ENCODE measurements at regions not wholly inside any gene's neighbourhood (a gene's known extent, or its start where the extent isn't known, plus 50 kb on each side); places are given as distances from the start of the nearest gene placed in this dataset.
"Not testable (repeated sequence)": the region's sequence is repeated elsewhere in the genome, so short reads cannot be mapped to it uniquely, and the experiment has no call there.

- DNase-seq: no peak
Observed at GRCh38 chr17:54372069-54372749, 528.4 kb upstream of the TOM1L1 start.

GRCh38 chr17:54373970-54374369, 526.7 kb upstream of the TOM1L1 start:
- DNase-seq: no peak

- DNase-seq: not testable (repeated sequence)
Observed at GRCh38 chr17:54376409-54376808, 524.2 kb upstream of the TOM1L1 start.

- DNase-seq: no peak
Observed at GRCh38 chr17:54381482-54381881, 519.2 kb upstream of the TOM1L1 start.

GRCh38 chr17:54404259-54404658, 496.4 kb upstream of the TOM1L1 start:
- DNase-seq: no peak

GRCh38 chr17:54405826-54406225, 494.8 kb upstream of the TOM1L1 start:
- no peak for DNase-seq

- DNase-seq: peak; percentile 57
Observed at GRCh38 chr17:54408731-54409130, 491.9 kb upstream of the TOM1L1 start.

GRCh38 chr17:54418467-54418866, 482.2 kb upstream of the TOM1L1 start:
- no peak for DNase-seq

GRCh38 chr17:54425671-54426070, 475.0 kb upstream of the TOM1L1 start:
- no peak for DNase-seq

- peak; percentile 10 for DNase-seq
Observed at GRCh38 chr17:54426296-54426886, 474.3 kb upstream of the TOM1L1 start.

- DNase-seq: no peak
Observed at GRCh38 chr17:54435966-54436365, 464.7 kb upstream of the TOM1L1 start.

- DNase-seq: no peak
Observed at GRCh38 chr17:54439816-54440215, 460.8 kb upstream of the TOM1L1 start.

GRCh38 chr17:54451051-54451450, 449.6 kb upstream of the TOM1L1 start:
- DNase-seq: no peak

GRCh38 chr17:54452666-54453348, 447.8 kb upstream of the TOM1L1 start:
- DNase-seq: no peak

GRCh38 chr17:54455251-54455868, 445.3 kb upstream of the TOM1L1 start:
- no peak for DNase-seq

- DNase-seq: not testable (repeated sequence)
Observed at GRCh38 chr17:54465443-54465842, 435.2 kb upstream of the TOM1L1 start.

GRCh38 chr17:54466875-54467274, 433.8 kb upstream of the TOM1L1 start:
- DNase-seq: no peak

- no peak for DNase-seq
Observed at GRCh38 chr17:54482843-54483242, 417.8 kb upstream of the TOM1L1 start.

GRCh38 chr17:54493691-54494090, 407.0 kb upstream of the TOM1L1 start:
- DNase-seq: no peak

- no peak for DNase-seq
Observed at GRCh38 chr17:54494721-54495715, 405.6 kb upstream of the TOM1L1 start.

- DNase-seq: no peak
Observed at GRCh38 chr17:54505404-54505803, 395.2 kb upstream of the TOM1L1 start.

- no peak for DNase-seq
Observed at GRCh38 chr17:54518706-54519105, 381.9 kb upstream of the TOM1L1 start.

GRCh38 chr17:54521137-54521536, 379.5 kb upstream of the TOM1L1 start:
- no peak for DNase-seq

All from DMS 273 treated with DMSO at 0.1 percent for 48 hours (cell line).